ENCODE measurements at regions not wholly inside any gene's neighbourhood (a gene's known extent, or its start where the extent isn't known, plus 50 kb on each side); places are given as distances from the start of the nearest gene placed in this dataset.

GRCh38 chr4:36716874-36717273 is 435.5 kb downstream of the DTHD1 start:
- TF ChIP-seq CTCF (IDR thresholded peaks at IDR 0.05; ENCODE audit: low read depth, low read length, missing control alignments): no peak
- Histone ChIP-seq H3K36me3 (replicated peaks) (no peaks in the 10 kb centered on the region), H3K27me3 (replicated peaks) (no peaks in the 10 kb centered on the region), H3K27ac (no peak overlapping the region), H3K4me3 (ENCODE audit: low read depth, low read length) (no peak overlapping the region)
- in situ Hi-C loops (cut with HindIII; ENCODE audit: low pct_ligation_motif_present, low sequenced_read_pairs): no loop called here
- no peak for DNase-seq

- H3K27me3 ChIP-seq (replicated peaks): no peaks in the 10 kb centered on the region
- no peak overlapping the region for H3K27ac ChIP-seq
- no peaks in the 10 kb centered on the region for H3K36me3 ChIP-seq (replicated peaks)
- TF ChIP-seq CTCF (IDR thresholded peaks at IDR 0.05; ENCODE audit: low read depth, low read length, missing control alignments): no peak
- H3K4me3 ChIP-seq (ENCODE audit: low read depth, low read length): no peak overlapping the region
- DNase-seq: no peak
- in situ Hi-C loops (cut with HindIII; ENCODE audit: low pct_ligation_motif_present, low sequenced_read_pairs): no loop called here
Measured at GRCh38 chr4:36719425-36719824, 438.0 kb downstream of the DTHD1 start.

- Histone ChIP-seq H3K4me3 (ENCODE audit: low read depth, low read length) (no peak overlapping the region), H3K36me3 (replicated peaks) (no peaks in the 10 kb centered on the region), H3K27me3 (replicated peaks) (no peaks in the 10 kb centered on the region), H3K27ac (no peak overlapping the region)
- TF ChIP-seq CTCF (IDR thresholded peaks at IDR 0.05; ENCODE audit: low read depth, low read length, missing control alignments): no peak
- in situ Hi-C loops (cut with HindIII; ENCODE audit: low pct_ligation_motif_present, low sequenced_read_pairs): no loop called here
- DNase-seq: no peak
Measured at GRCh38 chr4:36722986-36723385, 441.6 kb downstream of the DTHD1 start.

- no peak overlapping the region for H3K4me3 ChIP-seq (ENCODE audit: low read depth, low read length)
- no peaks in the 10 kb centered on the region for H3K27me3 ChIP-seq (replicated peaks)
- no peak for DNase-seq
- in situ Hi-C loops (cut with HindIII; ENCODE audit: low pct_ligation_motif_present, low sequenced_read_pairs): no loop called here
- H3K36me3 ChIP-seq (replicated peaks): no peaks in the 10 kb centered on the region
- H3K27ac ChIP-seq: no peak overlapping the region
- no peak for TF ChIP-seq CTCF (IDR thresholded peaks at IDR 0.05; ENCODE audit: low read depth, low read length, missing control alignments)
Measured at GRCh38 chr4:36734334-36734733, 452.9 kb downstream of the DTHD1 start.

GRCh38 chr4:36737691-36738090 is 456.3 kb downstream of the DTHD1 start:
- Histone ChIP-seq H3K36me3 (replicated peaks) (no peaks in the 10 kb centered on the region), H3K27me3 (replicated peaks) (no peaks in the 10 kb centered on the region), H3K4me3 (ENCODE audit: low read depth, low read length) (no peak overlapping the region), H3K27ac (no peak overlapping the region)
- in situ Hi-C loops (cut with HindIII; ENCODE audit: low pct_ligation_motif_present, low sequenced_read_pairs): no loop called here
- no peak for DNase-seq
- no peak for TF ChIP-seq CTCF (IDR thresholded peaks at IDR 0.05; ENCODE audit: low read depth, low read length, missing control alignments)

- in situ Hi-C loops (cut with HindIII; ENCODE audit: low pct_ligation_motif_present, low sequenced_read_pairs): no loop called here
- DNase-seq: no peak
- Histone ChIP-seq H3K27ac (no peak overlapping the region), H3K27me3 (replicated peaks) (no peaks in the 10 kb centered on the region), H3K36me3 (replicated peaks) (no peaks in the 10 kb centered on the region), H3K4me3 (ENCODE audit: low read depth, low read length) (no peak overlapping the region)
- no peak for TF ChIP-seq CTCF (IDR thresholded peaks at IDR 0.05; ENCODE audit: low read depth, low read length, missing control alignments)
Measured at GRCh38 chr4:36740796-36741310, 459.4 kb downstream of the DTHD1 start.

All from brain microvascular endothelial cell (primary cell).